Right ventricle myocardium inferior (tissue), 1 donor: ENCODE measurements at regions not wholly inside any gene's neighbourhood (a gene's known extent, or its start where the extent isn't known, plus 50 kb on each side); places are given as distances from the start of the nearest gene placed in this dataset.
"Not testable (repeated sequence)": the region's sequence is repeated elsewhere in the genome, so short reads cannot be mapped to it uniquely, and the experiment has no call there.

ENCODE experiments used
- ATAC-seq: fragments of 200-7000 bp; cut with Tn5 transposase; one replicate; pipeline ENCODE4 v1.9.1; 2020; ENCODE audit warnings: mild to moderate bottlenecking, moderate library complexity
- DNase-seq: peaks from one replicate; pipeline ENCODE4 v3.0.0; 2021; ENCODE audit errors: missing footprints
- intact Hi-C: fragments of 100-400 bp; cut with DNase I; formaldehyde crosslinking; loops from one replicate; pipeline ENCODE4 v1.11.0; 2022
- donor health status: DM: no; HTN: yes; CAD: no; lungs with severe emphysema.

DNA sequence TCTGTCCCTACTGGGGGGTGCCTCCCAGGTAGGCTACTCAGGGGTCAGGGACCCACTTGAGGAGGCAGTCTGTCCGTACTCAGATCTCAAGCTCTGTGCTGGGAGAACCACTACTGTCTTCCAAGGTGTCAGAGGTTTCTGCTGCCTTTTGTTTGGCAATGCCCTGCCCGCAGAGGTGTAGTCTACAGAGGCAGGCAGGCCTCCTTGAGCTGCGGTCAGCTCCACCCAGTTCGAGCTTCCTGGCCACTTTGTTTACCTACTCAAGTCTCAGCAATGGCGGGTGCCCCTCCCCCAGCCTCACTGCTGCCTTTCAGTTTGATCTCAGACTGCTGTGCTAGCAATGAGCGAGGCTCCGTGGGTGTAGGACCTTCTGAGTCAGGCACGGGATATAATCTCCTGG lies 263.1 kb upstream of the DAB2 start:
- intact Hi-C loops, ATAC-seq, DNase-seq: not testable (repeated sequence)

DNA sequence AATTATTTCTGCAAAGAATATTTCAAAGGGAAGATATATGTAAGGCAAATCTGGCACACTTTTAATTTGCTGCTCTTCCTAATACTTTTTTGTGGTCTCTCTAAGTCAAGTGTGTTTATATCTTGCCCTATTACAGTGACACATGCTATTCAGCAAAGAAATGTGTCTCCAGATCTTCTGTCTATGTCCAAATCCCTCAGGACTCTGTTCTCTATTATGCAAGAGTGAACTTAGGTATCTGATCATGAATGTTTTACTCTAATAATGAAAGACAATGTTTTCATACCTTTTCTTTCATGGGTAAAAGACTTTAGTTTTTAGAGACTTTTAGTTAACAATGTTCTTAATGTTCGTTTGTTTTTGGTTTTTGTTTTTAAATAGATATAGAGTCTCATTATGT lies 255.4 kb upstream of the DAB2 start:
- intact Hi-C loops, result no loop called here
- no peak for ATAC-seq
- no peak for DNase-seq

DNA sequence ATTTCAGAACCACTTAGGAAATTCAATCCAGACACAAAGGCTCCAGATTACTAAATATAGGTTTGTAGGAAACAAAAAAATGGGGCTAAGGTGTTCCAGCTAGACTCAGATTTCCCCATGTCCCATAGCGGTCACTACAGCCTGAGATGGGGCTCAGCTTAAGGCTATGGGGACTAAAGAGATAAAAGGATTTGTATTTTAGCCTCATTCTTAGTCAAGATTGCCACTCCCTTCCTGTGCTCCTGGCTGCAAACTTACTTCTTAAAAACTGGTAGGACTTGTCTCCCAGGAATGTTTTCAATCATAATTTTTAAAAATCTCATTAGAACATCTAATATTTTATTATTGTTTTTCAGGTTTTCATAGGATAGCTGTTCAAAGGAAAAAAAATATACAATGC lies 253.8 kb upstream of the DAB2 start:
- intact Hi-C loops, result no loop called here
- no peak for DNase-seq
- no peak for ATAC-seq

DNA sequence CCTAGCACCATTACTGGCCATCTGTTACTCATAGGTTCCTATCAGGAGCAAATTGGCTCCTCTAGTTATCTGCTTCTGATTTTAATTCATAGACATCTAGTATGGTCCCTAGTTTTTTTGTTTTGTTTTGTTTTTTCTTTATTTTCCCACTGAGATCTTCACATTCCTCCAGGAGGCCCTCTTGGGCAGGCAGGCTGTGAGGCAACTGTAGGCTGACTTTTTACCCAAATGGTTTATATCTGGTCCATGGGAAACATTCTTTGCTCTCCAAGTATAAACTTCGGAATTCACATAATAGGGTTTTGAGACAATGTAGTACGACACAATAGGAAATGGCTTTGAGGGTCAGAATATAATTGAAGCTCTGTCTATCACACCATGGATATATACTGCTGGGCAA lies 250.9 kb upstream of the DAB2 start:
- DNase-seq, result no peak
- intact Hi-C loops, result no loop called here
- no peak for ATAC-seq

DNA sequence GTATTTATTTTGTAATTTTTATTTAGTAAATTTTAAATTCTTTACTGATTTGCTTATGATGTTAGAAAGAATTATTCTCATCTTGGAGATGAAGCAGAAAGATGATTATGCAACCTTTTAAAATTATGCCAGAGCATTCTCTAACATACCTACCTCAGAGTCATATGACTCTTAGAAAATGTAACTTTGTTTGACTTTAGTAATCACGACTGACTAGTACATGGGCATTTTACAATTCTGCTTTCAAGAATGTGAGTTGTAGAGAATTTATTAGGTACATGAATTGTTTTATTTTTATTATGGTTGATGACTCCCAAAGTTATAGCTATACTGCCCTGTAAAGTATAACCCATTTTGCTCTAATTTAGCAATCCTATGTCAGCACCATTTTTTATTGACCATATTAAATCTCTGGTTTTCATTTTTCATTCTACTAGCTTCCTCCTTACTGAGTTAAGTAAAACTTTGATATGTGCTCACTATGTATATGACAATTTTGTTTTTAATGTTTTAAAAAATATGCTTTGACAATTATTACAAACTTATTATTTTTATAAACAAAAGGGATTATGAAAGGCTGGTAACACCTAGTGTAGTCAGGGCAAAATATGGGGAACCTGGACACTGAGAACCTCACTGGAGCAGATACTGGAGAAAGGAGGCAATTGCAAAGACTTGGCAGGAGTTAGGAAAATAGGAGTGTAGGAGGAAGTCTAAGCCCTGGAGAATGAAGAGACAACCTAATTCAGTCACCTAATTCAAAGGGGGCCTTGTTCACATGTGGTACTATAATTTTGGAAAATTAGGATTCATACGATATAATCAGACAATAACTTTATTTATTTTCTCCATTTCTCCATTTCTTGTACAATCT lies 249.7 kb upstream of the DAB2 start:
- intact Hi-C loops, result no loop called here
- no peak for ATAC-seq

DNA sequence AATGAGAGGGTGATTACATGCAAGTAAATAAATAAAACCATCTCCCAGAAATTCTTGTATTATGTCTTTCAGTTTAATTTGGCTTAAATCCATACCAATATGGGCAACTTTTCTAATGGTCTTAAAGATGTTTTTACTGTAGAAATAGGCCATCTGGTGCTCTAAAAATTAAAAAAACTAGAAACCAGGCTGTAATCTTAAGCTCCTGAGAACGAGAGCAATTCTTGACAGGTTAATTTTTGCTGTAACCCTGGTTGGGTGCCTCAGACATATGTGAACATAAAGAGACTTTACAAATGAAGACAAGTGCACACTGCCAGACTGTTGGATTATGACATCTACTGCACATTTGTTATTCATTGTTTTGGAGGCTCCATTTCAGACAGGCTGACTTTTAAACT lies 246.8 kb upstream of the DAB2 start:
- intact Hi-C loops, result no loop called here
- no peak for DNase-seq
- no peak for ATAC-seq

More for the DNA sequence above, 249.7 kb upstream of the DAB2 start:
- no peak for DNase-seq

DNA sequence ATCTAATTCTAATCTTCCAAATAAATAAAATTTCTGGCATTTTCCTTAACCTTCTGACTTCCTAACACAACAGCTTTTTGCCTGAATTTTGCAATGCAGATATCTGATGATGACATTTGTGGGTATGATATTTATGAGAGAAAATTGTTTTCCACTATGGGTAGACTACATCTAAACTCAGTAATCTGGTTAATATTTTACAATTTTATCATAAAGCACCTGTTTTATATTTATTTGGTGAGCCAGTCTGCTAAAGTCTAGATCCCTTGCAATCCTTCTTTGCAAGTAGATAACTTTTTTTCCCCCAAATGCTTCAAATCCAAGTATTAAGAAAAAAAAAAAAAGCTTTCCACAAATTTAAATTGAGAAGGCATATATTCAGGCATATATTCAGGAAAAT lies 246.2 kb upstream of the DAB2 start:
- ATAC-seq (no peak), DNase-seq (no peak)
- intact Hi-C loops, result no loop called here

DNA sequence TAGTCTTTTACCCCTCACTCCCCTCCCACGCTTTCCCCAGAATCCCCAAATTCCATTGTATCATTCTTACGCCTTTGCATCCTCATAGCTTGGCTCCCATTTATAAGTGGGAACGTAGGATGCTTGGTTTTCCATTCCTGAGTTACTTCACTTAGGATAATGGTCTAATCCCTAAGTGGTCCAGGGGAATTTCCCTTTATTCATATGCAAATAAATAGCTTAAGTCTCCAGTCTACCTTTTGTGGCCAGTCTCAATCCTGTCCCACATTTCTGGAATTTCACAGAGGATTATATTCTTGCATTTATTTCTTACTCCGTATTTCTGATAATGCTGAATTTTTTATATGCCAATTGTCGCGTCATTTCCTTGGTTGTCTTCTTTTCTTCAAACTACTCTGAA lies 245.6 kb upstream of the DAB2 start:
- intact Hi-C loops, result no loop called here
- DNase-seq, result no peak

DNA sequence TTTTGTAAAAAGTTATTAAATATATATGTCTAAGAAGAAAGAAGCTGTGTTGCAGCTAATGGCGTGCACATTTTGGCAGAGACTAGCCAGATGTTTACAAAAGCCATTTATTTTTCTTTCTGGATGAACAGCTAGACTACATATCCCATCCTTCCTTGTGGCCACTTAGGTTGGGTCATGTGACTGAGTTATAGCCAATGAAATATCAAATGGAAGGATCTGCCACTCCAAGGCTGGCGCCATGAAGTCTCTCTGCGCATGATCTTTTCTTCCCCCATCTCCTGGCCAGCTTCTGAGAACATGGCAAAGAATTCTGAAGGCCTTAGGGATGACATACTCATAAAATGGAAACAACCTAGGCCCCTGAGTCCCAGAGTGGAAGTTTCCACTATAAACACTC lies 244.2 kb upstream of the DAB2 start:
- no peak for DNase-seq
- no peak for ATAC-seq
- intact Hi-C loops, result no loop called here

More for the DNA sequence above, 245.6 kb upstream of the DAB2 start:
- no peak for ATAC-seq

DNA sequence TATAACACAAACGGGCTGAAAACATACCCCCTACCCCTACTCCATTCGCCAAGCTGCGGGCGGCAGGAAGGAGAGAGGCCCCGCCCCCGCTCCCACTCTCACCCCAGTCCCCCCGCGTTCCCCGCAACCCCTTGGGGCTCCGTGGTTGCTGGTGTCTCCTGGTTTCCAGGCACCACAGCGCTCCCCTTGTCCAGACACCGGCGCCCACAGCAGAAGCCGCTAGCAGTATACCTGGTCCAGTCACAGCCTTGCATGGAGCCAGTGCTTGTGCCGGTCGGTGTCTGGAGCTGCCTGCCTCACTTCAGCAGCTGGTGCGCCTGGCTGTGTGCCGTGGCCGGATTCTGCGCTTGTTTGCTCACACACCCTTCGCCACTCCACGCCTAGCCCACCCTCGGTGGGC lies 240.5 kb upstream of the DAB2 start:
- DNase-seq (peak; percentile 49), ATAC-seq (no peak)
- intact Hi-C loops, result no loop called here

DNA sequence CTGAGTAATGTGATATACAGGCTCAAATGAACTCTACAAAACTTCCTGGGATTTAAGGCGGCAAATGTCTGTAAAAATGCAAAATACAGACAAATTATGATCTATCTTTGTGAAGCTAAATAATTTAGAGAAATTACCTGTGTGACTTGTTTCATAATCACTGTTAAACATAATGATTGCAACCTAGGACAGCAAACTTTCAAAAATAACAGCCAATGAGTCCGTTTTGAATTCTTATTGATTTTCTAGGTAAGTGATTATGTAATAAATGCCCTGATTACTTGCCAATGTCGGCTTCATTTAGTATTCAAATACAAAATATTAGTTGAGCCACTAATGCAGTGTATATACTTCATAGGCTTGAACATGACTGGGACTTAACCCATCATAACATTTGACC lies 238.2 kb upstream of the DAB2 start:
- intact Hi-C loops, result no loop called here
- DNase-seq (no peak), ATAC-seq (no peak)

DNA sequence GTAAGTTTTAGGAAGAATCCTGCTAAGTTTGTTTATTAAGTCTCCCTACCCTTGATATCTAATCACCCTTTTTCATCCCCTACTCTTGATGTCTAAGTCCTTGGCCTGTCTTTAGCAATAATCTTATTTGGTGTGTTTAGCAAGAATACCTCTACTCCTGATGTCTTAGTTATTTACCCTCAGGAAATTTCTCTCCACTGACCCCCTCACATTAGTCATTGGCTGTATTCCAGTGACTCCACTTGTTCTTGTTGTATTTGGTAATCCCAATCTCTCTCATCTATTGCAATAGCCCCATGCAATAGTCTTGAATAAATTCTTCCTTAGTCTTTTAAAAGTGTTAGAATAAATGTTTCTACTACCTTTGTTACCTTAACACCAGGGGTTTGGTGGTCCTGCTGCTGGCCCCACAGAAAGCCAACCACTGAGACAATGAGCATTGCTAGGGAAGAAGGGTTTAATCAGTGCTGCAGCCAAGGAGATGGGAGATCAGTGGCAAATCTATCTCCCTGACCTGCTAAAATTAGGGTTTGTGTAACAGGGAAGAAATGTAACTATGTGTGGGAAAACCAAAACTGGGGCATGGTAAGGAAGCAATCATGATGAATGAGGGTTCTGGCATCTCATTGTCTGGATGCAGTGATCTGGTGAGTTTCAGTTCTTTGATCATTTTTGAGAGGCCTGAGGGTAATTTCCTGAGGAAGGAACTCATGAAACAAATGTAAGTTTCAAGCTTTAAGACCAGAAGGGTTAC lies 236.4 kb upstream of the DAB2 start:
- DNase-seq (no peak), ATAC-seq (no peak)
- intact Hi-C loops, result no loop called here

DNA sequence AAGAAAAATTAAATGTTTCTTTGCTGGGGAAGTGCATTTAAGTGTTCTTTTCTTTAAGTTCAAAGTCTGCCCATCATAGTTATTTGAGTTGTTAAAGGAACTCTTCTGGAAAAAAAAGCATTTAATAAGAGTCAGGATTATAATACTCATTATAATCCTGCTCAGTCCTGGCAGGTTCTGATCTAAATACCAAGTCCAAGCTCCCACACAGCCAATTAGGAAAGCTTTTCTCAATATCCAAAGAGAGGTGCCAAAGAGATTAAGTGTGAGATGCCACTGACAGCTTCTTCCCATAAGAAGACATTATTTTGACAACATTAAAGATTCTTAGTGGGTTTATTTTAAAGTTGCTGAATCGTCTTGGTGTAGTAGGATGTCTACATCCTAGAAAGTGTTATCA lies 235.2 kb upstream of the DAB2 start:
- intact Hi-C loops, result no loop called here
- no peak for ATAC-seq
- DNase-seq, result no peak

DNA sequence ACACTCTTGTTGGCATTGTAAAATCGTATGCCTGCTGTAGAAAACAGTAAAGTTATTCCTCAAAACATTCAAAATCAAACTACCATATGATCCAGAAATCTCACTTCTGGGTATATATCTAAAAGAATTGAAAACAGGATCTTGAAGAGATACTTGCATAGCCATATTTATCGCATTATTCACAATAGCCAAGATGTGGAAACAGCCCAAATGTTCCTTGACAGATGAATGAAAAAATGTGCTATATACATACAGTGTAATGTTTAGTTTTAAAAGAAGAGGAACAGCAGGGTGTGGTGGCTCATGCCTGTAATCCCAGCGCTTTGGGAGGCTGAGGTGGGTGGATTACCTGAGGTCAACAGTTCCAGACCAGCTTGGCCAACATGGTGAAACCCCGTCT lies 234.1 kb upstream of the DAB2 start:
- intact Hi-C loops, result no loop called here
- ATAC-seq (no peak), DNase-seq (no peak)

DNA sequence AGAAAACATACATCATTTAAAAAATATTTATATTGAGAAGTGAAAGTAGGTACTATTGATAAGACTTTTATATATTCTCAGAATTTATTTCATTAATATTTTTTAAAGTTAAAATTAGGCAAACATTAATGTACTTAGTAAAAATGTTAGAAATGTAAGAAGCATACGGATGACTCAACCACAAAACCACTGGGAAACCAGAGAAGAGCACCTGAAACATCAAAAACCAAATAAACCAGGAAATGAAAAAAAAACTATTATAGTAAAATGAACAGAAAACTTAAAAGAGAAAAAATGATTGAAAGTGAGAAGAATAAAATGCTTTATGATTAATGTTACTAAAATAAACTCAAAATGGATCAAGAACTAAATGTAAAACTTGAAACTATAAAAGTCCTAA lies 233.2 kb upstream of the DAB2 start:
- intact Hi-C loops, result no loop called here
- DNase-seq (no peak), ATAC-seq (no peak)

DNA sequence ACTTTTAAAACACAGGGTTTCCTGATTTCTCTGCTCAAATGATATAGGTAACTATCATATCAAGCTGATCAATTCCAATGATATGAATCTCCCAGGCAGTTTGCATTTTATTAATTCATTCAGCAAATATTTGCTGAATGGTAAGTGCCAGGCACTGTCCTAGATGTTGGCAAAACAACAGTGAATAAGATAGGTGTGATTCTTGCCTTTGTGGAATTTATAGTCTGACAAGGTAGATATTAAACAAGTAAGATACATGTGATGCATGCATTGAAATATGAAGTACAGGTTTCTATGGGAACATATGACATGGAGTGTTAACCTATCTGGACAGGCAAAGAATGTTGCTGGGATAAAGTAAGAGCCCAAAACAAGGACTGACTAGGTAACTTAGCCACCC lies 231.8 kb upstream of the DAB2 start:
- no peak for ATAC-seq
- intact Hi-C loops, result no loop called here
- DNase-seq, result no peak

DNA sequence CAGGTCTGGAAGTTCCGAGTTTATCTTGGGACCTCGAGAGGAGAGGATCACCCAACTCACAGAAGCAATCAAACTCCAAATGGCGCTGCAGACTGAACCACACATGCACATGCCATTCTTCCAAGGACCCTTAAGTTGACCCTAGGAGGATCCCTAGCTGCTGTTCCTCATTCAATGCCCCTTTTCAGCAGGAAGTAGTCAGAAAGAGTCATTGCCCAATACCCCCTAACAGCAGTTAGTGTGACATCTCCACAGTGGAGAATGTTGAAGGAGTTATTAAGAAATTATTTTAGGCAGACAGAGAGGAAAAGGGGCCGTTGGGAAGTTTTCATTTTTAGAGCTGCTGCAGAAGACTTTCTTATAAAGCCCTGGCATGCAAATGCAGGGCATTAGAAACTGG lies 229.9 kb upstream of the DAB2 start:
- intact Hi-C loops, result no loop called here
- DNase-seq (no peak), ATAC-seq (no peak)

DNA sequence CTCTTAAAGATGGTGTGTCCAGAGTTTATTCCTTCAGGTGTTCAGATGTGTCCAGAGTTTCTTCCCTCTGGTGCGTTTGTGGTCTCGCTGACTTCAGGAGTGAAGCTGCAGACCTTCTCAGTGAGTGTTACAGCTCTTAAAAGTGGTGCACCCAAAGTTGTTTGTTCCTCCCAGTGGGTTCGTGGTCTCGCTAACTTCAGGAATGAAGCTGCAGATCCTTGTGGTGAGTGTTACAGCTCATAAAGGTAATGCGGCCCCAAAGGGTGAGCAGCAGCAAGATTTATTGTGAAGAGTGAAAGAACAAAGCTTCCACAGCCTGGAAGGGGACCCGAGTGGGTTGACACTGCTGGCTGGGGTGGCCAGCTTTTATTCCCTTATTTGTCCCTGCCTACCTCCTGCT lies 227.7 kb upstream of the DAB2 start:
- DNase-seq, ATAC-seq, intact Hi-C loops: not testable (repeated sequence)

DNA sequence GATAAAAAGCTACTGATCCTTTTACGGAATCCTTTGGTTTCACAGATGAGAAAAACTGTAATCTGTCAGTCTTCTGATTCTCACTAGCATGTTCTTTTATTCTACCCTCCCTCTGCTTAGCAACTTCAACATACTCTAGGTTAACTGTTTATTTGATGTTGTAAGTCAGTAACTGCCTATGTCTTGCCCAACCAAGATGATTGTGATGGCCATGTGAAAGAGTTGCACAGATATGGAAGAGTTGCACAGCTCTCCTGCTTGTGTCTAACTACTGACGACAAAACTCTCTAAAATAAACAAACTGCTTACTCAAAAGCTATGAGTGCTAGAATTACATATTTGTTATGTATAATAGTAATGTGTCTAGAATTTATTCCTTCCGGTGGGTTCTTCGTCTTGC lies 227.3 kb upstream of the DAB2 start:
- intact Hi-C loops, result no loop called here
- no peak for ATAC-seq
- no peak for DNase-seq

DNA sequence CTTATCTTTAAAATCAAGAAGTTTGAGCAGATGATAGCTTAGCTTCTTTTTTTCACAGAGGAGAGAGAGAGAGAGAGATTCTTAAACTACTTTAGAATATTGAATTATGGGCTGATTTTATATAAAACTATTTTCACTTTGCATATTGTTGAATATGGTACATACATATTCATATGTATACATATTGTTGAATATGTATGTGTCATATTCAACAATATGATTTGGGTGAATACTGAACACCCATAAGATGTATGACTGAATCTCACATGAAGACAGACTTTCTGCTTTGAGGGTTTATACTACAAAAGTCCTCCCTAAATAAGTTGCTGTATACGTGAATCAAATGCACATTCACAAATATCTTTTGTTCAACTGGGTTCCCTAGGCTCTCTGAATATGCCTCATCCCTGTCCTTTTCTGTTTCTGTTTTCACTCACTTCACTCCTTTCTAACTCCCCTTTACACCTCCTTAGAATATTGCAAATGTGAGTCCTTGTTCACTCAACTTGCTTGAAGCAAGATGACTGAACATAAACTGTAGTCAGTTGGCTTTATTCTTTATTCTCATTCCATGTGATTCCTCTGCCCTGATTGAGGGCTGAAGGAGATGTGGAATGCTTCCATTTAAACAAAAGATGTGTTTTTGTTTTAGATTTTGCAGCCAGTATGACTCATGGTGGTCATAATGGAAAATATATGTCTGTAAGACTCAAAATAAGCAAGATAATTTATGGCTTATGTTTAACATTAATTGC lies 225.4 kb upstream of the DAB2 start:
- intact Hi-C loops, result no loop called here
- DNase-seq, result no peak
- ATAC-seq, result no peak
